ENCODE measurements at regions not wholly inside any gene's neighbourhood (a gene's known extent, or its start where the extent isn't known, plus 50 kb on each side); places are given as distances from the start of the nearest gene placed in this dataset.

DNA sequence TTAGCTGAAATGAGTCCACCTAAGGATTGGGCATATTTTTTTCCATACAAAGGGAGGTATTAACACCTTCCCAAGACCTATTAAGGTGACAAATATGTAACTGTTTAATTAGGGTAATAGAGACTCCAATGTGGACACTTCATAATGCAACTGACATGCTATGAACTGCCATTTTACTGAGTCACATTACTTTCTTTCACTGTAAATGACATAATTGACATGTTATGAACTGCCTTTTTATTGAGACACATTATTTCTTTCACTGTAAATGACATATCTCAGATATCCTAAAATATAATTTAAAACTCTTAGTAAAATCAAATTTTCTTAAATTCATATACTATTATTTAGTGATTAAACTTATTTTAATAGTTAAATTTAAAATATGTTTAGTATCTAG, 528.8 kb upstream of the PCDH15 start:
- TF ChIP-seq, protein P1, sequence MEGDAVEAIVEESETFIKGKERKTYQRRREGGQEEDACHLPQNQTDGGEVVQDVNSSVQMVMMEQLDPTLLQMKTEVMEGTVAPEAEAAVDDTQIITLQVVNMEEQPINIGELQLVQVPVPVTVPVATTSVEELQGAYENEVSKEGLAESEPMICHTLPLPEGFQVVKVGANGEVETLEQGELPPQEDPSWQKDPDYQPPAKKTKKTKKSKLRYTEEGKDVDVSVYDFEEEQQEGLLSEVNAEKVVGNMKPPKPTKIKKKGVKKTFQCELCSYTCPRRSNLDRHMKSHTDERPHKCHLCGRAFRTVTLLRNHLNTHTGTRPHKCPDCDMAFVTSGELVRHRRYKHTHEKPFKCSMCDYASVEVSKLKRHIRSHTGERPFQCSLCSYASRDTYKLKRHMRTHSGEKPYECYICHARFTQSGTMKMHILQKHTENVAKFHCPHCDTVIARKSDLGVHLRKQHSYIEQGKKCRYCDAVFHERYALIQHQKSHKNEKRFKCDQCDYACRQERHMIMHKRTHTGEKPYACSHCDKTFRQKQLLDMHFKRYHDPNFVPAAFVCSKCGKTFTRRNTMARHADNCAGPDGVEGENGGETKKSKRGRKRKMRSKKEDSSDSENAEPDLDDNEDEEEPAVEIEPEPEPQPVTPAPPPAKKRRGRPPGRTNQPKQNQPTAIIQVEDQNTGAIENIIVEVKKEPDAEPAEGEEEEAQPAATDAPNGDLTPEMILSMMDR (IDR thresholded peaks at IDR 0.05; ENCODE audit: low read depth, low read length, missing control alignments): no peak
- H3K4me3 ChIP-seq (replicated peaks; ENCODE audit: low read depth, low read length): no peak overlapping the region

DNA sequence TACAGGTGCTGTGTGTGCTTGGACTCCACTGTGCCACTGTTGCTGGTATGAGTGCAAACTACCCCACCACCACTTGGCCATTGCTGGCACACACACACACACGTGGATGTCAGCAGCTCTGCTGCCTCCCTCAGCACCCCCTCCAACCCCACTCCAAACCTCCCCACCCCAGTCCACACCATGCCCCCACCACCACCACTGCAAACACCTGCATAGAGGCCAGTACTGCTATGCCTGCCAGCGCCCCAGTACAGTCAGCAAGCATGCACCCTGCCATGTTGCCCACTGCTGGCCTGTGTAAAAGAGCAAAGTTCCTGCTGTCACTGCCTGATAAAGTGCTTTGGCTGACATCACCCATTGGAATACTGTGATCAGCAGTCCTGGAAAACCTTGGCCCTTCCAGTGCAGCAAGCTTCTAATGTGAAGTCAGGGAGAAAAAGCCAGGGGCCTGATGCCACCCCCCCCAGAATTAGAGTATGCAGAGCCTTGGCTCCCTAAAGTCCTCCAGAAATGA, 519.2 kb upstream of the PCDH15 start:
- H3K4me3 ChIP-seq (replicated peaks; ENCODE audit: low read depth, low read length): no peak overlapping the region
- no peak for DNase-seq (ENCODE audit: extremely low read depth, low read depth)
- TF ChIP-seq, protein P1 (IDR thresholded peaks at IDR 0.05; ENCODE audit: low read depth, low read length, missing control alignments): no peak

More for the DNA sequence above, 528.8 kb upstream of the PCDH15 start:
- no peak for DNase-seq (ENCODE audit: extremely low read depth, low read depth)

DNA sequence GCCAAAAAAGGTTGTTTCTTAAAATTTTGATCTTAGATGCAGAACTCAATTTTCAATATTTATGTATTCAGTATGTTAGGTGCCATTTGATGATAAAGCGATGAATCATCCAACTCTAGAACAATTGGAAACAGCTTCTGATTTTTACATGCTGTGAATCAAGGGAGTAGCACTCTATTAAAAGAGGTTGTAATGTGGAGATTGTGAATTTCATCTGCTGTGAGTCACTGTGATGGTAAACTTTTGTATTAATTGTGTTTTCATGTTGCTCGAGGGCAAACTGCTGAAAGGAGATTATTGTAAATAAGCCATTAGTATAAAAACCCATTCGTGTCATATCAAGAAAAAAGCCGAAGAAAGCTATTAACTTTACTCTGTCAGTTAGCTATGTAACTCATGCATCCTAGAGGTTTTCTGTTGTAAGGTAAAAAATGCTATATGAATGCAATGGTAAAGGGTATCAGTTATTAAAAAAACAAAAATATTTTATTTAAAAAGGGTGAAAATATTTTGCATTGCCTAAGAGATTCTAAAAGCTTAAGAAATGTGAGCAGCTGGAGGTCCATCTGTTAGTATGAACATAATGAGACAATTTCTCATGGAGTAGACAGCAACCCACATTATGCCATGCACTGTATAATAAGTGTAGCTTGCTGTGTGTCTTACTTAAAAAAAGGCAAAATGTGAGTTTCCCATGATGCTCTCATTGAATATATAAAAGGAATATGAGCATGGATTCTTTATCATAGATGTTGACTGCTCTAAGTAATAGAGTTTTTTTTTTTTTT, 511.0 kb upstream of the PCDH15 start:
- peak; percentile 45 for DNase-seq (ENCODE audit: extremely low read depth, low read depth)
- H3K4me3 ChIP-seq (replicated peaks; ENCODE audit: low read depth, low read length): no peak overlapping the region
- TF ChIP-seq, protein P1 (IDR thresholded peaks at IDR 0.05; ENCODE audit: low read depth, low read length, missing control alignments): no peak

GRCh38 chr10:55310143-55310542, 509.1 kb upstream of the PCDH15 start:
- H3K4me3 ChIP-seq (replicated peaks; ENCODE audit: low read depth, low read length): no peak overlapping the region
- TF ChIP-seq, protein P1 (IDR thresholded peaks at IDR 0.05; ENCODE audit: low read depth, low read length, missing control alignments): no peak
- no peak for DNase-seq (ENCODE audit: extremely low read depth, low read depth)

GRCh38 chr10:55305285-55305684, 504.3 kb upstream of the PCDH15 start:
- TF ChIP-seq, protein P1 (IDR thresholded peaks at IDR 0.05; ENCODE audit: low read depth, low read length, missing control alignments): no peak
- DNase-seq (ENCODE audit: extremely low read depth, low read depth): no peak
- no peak overlapping the region for H3K4me3 ChIP-seq (replicated peaks; ENCODE audit: low read depth, low read length)

GRCh38 chr10:55287346-55287745, 486.3 kb upstream of the PCDH15 start:
- no peak for DNase-seq (ENCODE audit: extremely low read depth, low read depth)
- H3K4me3 ChIP-seq (replicated peaks; ENCODE audit: low read depth, low read length): no peak overlapping the region
- TF ChIP-seq, protein P1 (IDR thresholded peaks at IDR 0.05; ENCODE audit: low read depth, low read length, missing control alignments): no peak

All from HFF-Myc (cell line).